Memory B cell (primary cell): ENCODE measurements at regions not wholly inside any gene's neighbourhood (a gene's known extent, or its start where the extent isn't known, plus 50 kb on each side); places are given as distances from the start of the nearest gene placed in this dataset.

Experiments
- ATAC-seq: fragments of 150-1000 bp; cut with Tn5 transposase; 2 replicates; pipeline ENCODE4 v1.10.0; 2021; ENCODE audit warnings: low read depth, mild to moderate bottlenecking, moderate library complexity
- DNase-seq, 2 donors: peaks; one replicate each; pipeline ENCODE4 v3.0.0; 2022; ENCODE audit warnings: low spot score in 2 of 2
- H3K27ac Mint-ChIP-seq: one replicate; pipeline ENCODE4 v1.8.0; 2022; ENCODE audit warnings: mild to moderate bottlenecking, moderate library complexity, mixed read lengths
- H3K27me3 Mint-ChIP-seq: one replicate; pipeline ENCODE4 v1.8.0; 2022; ENCODE audit warnings: mixed read lengths
- H3K36me3 Mint-ChIP-seq: one replicate; pipeline ENCODE4 v1.8.0; 2022; ENCODE audit warnings: mild to moderate bottlenecking, mixed read lengths
- H3K4me1 Mint-ChIP-seq: one replicate; pipeline ENCODE4 v1.8.0; 2022; ENCODE audit warnings: mixed read lengths
- H3K4me3 Mint-ChIP-seq: one replicate; pipeline ENCODE4 v1.8.0; 2022; ENCODE audit warnings: mild to moderate bottlenecking, moderate library complexity, mixed read lengths
- H3K9me3 Mint-ChIP-seq: one replicate; pipeline ENCODE4 v1.8.0; 2022; ENCODE audit warnings: mixed read lengths

DNA sequence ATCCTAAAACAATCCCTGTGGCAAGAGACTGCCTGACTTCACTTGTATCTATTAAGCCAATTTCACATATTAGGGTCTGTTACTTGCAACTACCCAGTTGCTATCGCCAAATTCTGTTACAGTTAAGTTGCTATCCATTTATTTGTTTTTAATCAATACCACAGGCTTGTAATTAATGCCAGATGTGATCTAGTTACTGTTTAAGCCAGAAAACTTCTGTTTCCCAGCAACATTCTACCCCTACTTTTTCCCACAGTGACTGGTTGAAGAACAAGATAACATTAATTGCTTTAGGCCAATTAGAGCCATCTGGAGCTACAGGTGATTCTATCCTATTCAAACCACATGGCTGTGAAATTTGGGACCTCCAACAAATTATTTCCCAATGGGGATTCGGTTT is 131.3 kb downstream of the ALOX5 start:
- Mint-ChIP-seq H3K36me3 (peaks cover 8% of the 10 kb centered on the region), H3K4me1 (peaks cover 21% of the 10 kb centered on the region), H3K9me3 (no peaks in the 10 kb centered on the region), H3K4me3 (no peak overlapping the region), H3K27ac (peak overlapping the region; percentile 15), H3K27me3 (no peaks in the 10 kb centered on the region)
- ATAC-seq (no peak), DNase-seq (no peak)

GRCh38 chr10:45502458-45502857 is 128.4 kb downstream of the ALOX5 start:
- H3K27me3 Mint-ChIP-seq: no peaks in the 10 kb centered on the region
- H3K4me1 Mint-ChIP-seq: peaks cover 24% of the 10 kb centered on the region
- DNase-seq: no peak
- no peak overlapping the region for H3K4me3 Mint-ChIP-seq
- H3K9me3 Mint-ChIP-seq: peaks cover 1% of the 10 kb centered on the region
- no peak overlapping the region for H3K27ac Mint-ChIP-seq
- peaks cover 13% of the 10 kb centered on the region for H3K36me3 Mint-ChIP-seq
- no peak for ATAC-seq

DNA sequence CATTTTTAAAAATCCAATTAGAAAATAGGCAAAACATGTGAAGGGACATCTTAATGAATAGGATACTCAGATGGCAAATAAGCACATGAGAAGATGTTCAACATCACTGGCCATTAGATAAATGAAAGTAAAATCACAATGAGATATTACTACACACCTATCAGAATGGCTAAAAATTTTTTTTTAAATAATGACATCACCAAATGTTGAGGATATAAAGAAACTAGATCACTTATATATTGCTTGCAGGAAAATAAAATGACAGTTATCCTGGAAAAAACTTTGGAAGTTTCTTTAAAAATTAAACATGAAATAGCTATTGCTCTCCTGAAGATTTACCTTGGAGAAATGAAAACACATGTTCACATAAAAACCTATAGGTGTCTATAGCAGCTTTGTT is 127.8 kb downstream of the ALOX5 start:
- no peaks in the 10 kb centered on the region for H3K27me3 Mint-ChIP-seq
- peaks cover 15% of the 10 kb centered on the region for H3K36me3 Mint-ChIP-seq
- DNase-seq (no peak), ATAC-seq (no peak)
- peaks cover 6% of the 10 kb centered on the region for H3K9me3 Mint-ChIP-seq
- no peak overlapping the region for H3K27ac Mint-ChIP-seq
- no peak overlapping the region for H3K4me3 Mint-ChIP-seq
- H3K4me1 Mint-ChIP-seq: peaks cover 21% of the 10 kb centered on the region

GRCh38 chr10:45500798-45501197 is 126.8 kb downstream of the ALOX5 start:
- Mint-ChIP-seq H3K9me3 (peaks cover 10% of the 10 kb centered on the region), H3K27ac (no peak overlapping the region), H3K4me1 (peaks cover 18% of the 10 kb centered on the region), H3K4me3 (no peak overlapping the region), H3K36me3 (peaks cover 20% of the 10 kb centered on the region), H3K27me3 (no peaks in the 10 kb centered on the region)
- DNase-seq (no peak), ATAC-seq (no peak)

- peaks cover 24% of the 10 kb centered on the region for H3K36me3 Mint-ChIP-seq
- peaks cover 13% of the 10 kb centered on the region for H3K9me3 Mint-ChIP-seq
- no peak for ATAC-seq
- peaks cover 14% of the 10 kb centered on the region for H3K4me1 Mint-ChIP-seq
- no peak for DNase-seq
- no peak overlapping the region for H3K27ac Mint-ChIP-seq
- no peaks in the 10 kb centered on the region for H3K27me3 Mint-ChIP-seq
- H3K4me3 Mint-ChIP-seq: no peak overlapping the region
These were observed 126.3 kb downstream of the ALOX5 start for GRCh38 chr10:45500304-45500703.

DNA sequence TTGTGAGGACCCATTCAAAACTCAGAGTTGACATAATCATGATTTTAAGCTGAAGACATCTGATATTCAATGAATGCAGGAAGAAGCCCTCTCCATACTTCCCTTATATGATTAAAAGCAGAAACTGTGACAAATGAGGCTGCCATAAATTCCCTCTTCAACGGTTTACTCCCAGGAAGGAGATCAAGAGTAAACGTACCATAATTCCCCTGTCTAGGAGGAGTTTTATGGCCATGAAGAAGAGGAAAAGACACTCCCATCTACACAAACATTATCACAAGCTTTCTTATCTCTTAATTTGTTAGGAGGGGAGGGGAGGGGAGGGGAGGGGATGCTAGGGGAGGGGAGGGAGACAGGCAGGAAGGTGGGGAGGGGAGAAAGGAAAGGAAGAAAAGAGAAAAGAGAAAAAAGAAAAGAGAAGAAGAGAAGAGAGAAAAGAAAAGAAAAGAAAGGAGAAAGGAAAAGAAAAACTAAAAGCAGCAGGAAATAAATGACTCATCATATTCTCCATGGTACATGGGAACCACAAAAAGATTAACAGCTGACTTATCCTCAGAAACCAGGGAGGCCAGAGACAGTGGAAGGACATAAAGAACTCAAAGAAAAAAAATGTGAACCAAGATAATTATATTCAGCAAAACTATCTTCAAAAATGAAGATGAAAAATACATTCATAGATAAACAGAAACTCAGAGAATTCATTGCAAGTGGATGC is 121.6 kb downstream of the ALOX5 start:
- peaks cover 14% of the 10 kb centered on the region for H3K9me3 Mint-ChIP-seq

More for the DNA sequence above, 121.6 kb downstream of the ALOX5 start:
- H3K27me3 Mint-ChIP-seq: no peaks in the 10 kb centered on the region
- peaks cover 9% of the 10 kb centered on the region for H3K4me1 Mint-ChIP-seq
- peaks cover 40% of the 10 kb centered on the region for H3K36me3 Mint-ChIP-seq
- ATAC-seq: no peak
- no peak overlapping the region for H3K4me3 Mint-ChIP-seq
- no peak for DNase-seq
- no peak overlapping the region for H3K27ac Mint-ChIP-seq
